Inflammatory macrophage treated with lipopolysaccharide for 4 hours (primary cell): ENCODE measurements at regions not wholly inside any gene's neighbourhood (a gene's known extent, or its start where the extent isn't known, plus 50 kb on each side); places are given as distances from the start of the nearest gene placed in this dataset.
A peak's percentile ranks its signal among the peaks of the same experiment; 100 is the strongest.

Source experiments
- DNase-seq: peaks from one replicate; pipeline ENCODE4 v3.0.0-alpha.2; 2020

DNA sequence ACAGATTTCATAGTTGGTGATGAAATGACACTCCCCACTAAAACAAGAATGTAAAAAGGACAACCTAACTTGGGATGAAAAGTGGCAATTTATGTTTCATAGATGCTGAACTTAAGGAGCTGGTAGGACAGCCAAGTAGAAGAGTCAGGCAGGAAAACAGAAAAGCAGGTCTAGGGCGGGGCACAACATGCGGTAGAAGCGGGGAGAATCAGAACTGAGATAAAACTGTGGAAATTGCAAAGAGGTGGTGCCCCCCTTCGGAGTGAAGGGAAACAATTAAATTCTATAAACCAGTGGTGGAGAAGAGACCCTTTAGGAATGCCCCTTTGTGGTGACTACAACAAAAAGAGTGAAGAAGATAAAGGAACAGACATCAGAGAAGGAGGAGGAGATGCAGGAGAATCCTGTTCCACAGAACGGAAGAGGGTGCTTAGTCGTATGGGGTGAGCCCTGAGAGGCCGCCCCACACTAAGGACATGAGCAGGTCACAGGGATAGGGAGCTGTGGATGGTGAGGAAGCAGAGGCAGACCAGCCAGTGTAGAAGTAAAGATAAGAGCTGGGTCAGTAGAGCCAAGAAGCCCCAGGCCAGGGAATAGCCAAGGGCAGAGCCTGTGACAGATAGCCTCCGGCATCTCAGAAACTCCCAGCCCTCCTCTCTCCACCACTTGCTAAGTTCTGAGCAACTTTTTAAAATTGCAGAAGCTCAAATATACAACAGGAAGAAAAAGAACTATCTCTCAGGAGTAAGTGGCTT lies 100.3 kb upstream of the DOCK9 start:
- no peak for DNase-seq

DNA sequence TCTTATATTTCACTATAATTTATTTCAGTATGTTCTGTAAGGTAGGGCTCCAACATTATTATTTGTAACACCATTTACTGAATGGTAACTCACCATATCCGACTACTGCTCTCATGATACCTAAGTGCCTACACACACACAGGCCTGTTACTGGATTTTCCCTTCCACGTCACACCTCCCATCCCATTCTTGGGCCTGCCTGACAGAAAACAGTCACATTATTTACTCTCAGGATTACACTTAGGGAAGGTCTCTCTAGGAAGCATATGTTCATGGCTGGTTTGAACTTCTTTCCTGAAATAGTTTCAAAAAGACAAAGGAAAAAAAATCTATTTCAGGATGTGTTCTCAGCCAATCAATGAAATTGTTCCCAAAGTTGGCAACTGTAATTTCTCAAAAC lies 102.3 kb upstream of the DOCK9 start:
- DNase-seq, result no peak

DNA sequence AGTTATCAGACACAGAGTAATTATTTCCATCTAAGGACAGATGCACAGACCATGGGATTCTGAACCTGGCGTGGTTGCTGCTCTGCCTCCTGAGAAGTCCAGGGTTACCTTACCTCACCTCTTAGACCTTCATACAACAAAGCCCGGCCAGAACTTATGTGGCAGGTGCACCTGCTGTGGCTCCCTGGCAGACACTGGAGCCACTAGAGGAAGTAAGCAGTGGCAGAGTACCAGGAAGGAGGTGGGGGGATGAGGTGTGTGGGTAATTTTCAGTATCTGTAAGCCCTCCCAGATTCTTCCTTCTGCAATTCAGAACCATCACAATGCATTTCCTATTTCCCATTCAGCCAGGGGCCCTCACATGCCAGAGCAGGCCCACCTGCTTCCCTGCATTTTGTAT lies 106.1 kb upstream of the DOCK9 start:
- no peak for DNase-seq

DNA sequence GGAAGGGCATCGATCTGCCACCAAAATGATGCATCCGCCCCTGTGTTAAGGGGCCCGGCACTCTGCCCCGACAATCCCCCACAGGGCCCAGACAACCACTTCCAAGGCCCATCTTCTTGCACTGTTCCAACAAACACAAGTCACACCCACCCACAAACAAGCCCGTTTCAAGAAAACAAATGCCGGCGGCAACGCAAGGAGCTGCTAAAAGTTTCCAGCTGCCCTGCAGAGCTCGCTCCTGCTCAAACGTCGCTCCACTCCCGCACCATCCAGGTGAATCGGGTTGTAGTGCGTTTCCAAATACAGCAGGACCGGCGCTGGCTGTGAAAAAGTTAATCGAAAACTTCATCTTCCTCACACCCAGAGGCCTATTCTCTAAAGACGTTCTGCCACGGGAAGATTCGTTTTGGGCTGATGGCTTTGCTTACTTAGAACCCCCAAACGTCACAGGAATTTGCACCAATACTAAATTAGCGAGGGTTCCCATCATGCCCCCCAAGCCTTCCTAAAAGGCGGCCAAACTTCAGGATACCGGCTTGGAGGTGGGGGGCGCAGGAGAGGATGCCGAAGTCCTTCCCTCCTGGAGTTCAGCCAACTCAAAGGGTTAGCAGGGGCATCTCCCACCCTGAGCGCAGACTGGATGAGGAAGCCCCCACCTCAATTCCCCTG lies 107.4 kb upstream of the DOCK9 start:
- no peak for DNase-seq

DNA sequence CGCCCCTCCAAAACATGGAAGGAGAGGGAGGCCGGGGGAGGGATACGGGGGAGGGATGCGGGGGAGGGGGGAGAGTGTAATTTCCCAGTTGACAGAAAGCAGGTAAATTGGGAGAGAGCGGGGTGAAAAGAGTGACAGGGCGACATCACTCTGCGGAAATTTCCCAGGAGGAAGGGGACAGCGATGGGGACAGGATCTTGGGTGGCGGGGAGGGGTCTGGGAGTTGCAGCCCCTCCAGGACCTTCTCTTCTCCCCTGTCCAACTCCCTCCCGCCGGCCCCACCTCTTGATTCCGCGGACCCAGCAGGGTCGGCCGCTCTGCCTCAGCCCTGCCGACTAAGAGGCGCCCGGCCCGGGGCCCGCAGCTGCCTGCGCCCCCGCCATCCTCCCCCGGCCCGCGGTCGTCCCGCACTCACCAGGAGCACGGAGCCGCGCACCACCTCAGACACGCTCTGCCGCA lies 108.0 kb upstream of the DOCK9 start:
- no peak for DNase-seq

DNA sequence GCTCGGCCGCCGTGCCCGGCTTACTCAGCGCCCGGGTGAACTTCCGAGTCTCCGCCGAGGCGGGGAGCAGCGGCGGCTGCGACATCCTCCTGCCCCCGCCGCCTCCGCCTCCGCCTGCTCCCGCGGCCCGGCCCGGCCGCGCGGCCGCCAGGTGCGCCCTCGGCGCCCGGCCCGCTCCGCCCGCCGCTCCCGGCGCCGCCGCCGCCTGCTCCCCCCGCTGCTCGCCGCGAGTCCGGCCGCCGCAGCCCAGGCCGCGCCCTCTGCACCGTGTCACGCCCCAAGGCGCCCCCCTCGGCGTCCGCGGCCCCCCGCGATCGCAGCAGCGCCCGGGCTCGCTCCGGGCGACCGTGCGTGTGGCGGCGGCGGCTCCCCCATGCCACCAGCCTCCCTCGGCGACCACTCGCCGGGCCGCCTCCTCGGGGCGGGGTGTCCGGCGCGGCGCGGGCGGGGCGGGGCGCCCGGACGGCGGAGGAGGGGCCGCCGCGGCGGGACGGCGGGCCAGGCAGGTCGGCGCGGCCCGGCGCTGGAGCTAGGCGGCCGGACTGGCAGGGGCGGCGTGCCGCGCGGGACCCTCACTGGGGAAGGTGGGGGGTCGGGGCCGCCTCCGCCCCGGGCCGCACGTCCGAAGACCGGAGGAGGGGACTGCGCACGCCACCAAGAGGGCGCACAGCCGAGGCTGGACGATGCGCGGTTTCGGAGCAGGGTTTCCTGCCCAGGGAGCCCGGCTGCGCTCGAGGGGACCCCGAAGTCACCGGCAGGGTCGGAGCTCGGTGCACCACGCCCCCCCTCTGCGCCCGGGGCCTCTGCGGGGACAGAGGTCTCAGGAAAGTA lies 108.6 kb upstream of the DOCK9 start:
- peak; percentile 40 for DNase-seq

DNA sequence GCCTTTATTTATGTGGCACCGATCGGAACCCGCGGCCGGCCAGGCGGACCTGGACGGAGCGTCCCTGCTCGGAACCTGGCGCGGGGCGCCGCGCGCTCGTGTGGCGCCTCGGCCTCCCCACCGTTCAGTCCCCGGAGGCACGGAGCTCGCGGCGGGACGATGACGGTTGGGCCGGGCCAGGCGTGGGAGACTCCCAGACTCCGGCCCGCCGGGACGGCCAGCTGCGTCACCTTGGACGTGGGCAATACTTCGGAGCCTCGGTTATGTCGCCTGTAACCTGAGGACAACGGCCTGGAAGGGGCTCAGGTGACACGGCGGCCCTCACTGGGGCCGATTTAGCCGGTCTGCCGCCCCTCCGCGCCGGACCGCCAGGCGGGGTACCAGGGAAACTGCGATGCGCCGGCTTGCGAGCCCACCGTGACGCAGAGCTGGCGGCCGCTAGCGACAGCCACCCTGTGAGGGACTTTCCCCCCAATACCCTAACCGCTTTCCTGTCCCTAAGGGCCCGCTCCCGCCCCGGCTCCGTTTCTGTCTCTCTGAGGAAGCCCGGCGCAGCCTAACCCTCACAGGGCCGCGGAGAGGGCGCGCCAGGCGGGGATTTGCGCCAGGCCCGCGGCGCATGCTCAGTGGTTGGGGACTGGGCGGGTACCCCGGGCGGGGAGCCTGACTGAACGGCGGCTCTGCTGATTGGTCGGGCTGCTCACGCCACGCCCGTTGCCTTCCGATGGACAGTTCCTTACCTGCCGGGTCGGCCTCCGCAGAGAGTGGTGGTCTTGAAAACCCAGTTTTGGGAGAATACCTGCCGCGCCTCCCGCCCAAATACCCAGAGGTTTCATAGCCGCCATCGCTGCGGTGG lies 109.5 kb upstream of the DOCK9 start:
- DNase-seq, result peak; percentile 51

DNA sequence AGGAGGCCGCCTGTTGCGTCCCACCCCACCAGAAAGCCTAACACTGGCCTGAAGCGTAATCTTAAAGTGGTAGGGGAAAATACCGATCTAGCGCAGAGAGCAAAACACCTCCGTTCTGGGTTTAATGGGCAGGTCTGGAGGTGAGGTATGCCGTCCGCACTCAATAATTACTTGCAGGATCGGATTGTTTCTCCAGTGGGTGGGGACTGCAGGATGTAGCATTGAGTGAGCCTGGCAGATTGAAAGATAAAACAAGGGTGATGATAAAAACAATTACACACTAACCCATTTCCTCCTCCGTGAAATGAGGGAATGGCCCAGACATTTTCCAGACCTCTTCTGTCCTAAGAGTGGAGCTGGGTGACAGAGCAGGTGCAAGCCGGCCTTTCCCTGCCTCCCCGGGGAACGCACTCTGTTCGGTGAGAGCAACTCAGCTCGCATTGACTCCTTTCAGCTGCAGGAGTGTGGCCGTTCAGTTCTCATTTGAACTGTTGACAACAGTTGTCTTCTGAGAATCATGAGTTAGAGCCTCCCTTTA lies 110.2 kb upstream of the DOCK9 start:
- no peak for DNase-seq

DNA sequence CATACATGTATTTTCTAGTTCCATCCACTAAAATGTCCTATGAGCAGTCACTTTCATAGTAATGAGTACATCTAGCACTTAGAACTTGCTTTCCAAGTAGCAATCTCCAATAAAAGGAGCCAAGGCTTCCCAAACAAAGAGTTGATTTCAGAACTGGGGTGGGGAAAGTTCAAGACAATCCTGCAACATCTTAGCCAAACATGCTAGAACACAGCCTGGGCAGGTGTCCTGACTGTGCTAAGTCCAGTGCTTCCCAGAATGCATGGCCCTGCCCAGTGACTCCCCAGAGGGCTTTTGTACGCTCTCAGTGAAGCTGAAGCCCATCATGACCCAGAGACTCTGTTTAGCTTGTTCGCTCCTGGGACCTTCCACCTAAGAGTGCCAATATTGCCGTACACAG lies 106.7 kb upstream of the UBAC2 start:
- no peak for DNase-seq

DNA sequence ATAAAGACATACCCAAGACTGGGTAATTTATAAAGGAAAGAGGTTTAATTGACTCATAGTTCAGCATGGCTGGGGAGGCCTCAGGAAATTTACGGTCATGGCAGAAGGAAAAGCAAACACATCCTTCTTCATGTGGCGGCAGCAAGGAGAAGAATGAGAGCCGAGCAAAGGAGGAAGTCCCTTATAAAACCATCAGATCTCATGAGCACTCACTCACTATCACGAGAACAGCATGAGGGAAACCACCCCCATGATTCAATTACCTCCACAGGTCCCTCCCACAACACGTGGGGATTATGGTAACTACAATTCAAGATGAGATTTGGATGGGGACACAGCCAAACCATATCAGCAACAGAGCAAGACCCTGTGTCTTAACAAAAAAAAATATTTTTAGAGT lies 98.8 kb upstream of the UBAC2 start:
- DNase-seq, result peak; percentile 16

DNA sequence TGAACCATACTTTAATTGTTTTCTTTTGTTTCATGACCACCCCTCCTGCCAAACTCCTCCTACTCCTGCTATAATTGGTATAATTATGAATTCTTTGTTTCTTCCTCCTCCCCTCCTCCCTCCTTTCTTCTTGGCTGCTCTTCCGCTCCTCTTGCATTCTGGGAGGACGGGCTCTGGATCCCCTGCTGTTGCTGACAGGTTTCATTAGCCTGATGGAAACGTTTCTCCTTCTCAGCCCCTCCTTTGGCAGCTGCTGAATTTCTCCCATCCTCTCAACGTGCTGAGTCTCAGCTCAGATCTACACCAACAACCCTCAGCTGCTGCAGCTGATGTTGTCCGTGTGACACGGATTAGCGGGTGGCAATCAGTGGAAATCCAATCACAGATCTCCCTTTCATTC lies 97.1 kb upstream of the UBAC2 start:
- DNase-seq, result no peak

DNA sequence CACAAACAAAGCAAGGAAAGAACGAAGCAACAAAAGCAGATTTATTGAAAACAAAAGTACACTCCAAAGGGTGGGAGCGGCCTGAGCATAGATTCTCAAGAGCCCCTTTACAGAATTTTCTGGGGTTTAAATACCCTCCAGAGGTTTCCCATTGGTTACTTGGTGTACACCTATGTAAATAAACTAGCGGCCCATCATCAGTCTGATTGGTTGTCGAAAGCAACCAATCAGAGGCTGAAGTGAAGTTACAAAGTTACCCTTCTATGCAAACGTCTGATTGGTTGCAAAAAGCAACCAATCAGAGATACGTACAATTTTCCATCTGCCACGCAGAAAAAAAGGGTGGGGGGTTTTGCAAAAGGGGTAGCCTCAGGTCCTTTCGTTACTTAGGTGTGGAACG lies 96.3 kb upstream of the UBAC2 start:
- DNase-seq, result no peak

DNA sequence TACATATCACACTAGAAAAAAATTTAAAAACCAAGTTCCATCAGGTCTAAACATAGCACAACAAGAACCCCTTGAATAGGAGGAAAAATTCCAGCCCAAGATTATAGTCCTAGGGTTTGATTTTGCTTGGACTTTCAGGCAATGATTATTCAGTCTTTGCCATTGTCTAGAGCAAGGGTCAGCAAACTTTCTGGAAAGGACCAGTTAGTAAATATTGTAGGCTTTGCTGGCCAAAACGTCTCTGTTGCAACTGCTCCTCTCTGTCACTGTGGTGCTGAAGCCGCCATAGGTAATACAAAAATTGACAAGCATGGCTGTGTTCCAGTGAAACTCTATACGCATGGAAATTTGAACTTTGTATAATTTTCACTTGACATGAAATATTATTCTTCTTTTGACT lies 95.5 kb upstream of the UBAC2 start:
- no peak for DNase-seq

DNA sequence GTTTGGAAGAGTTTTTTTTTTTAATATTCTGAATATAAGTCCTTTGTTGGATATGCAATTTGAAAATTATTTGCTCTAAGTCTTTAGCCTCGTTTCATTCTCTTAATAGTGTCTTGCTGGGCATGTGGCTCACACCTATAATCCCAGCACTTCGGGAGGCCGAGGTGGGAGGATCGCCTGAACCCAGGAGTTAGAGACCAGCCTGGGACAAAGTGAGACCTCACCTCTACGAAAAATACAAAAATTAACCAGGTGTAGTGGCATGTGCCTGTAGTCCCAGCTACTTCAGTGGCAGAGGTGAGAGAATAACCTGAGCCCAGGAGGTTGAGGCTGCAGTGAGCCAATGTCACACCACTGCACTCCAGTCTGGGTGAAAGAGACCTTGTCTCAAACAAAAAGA lies 87.3 kb upstream of the UBAC2 start:
- no peak for DNase-seq

DNA sequence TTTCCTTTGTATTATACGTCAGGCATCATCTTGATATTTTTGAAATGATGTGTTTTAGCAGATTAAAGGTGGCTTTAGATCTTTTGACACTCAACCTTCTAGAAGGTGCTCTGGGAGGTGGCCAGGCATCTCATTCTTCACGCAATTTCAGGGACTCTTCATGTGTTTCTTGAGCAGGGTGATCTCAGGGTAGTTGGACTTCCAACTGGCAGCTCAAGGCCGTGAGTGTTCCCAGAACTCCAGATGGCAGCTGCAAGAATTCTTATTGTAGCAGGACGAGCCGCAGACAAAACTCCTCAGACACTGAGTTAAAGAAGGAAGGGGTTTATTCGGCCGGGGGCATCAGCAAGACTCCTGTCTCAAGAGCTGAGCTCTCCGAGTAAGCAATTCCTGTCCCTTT lies 82.5 kb upstream of the UBAC2 start:
- no peak for DNase-seq

DNA sequence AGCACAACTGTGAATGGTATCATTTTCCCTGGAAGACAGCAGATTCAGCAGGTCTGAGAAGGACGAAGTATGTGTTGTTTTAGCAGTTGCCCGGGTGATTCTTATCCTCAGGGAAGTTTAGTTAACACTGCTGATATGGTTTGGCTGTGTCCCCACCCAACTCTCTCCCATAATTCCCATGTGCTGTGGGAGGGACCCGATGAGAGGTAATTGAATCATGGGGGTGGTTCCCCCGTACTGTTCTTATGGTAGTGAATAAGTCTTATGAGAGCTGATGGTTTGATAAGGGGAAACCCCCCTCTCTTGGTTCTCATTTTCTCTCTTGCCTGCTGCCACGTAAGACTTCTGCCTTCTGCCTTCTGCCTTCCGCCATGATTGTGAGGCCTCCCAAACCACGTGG lies 81.0 kb upstream of the UBAC2 start:
- no peak for DNase-seq

DNA sequence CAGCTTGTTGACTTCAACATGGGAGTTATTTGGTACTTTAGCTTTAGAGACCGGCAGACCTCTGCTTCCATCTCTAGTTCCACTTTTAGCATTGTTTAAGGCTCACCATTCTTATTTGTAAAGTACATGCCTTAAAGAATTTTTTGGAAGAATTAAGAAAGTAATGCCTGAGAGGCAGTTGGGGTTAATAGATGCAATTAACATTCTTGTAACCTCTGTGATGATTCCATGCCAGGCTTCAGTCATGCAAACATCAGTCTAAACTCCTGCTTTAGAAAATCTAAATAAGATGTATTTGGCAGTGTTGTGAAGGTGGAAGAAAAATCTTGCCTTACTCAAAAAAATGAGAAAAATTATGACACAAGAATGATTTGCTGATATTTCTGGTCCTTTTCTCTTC lies 79.9 kb upstream of the UBAC2 start:
- no peak for DNase-seq

DNA sequence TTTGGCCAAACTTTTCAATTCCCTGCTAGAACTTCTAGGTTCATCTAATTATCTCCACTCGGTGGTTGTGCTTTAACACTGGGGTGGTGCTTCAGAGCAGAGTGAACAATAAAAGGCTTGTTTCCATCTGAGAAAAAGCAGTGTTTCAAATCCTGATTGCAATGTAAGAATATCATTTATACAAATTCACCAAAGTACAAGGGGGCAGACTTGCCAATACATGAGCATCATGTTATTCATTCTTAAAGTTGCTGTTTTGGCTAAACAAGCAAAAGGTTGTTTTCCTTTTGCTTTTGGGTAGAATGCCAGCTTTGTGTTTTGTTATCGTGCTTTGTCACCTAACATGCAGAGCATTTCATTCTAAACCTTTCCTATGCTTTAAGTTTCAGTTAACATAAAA lies 78.5 kb upstream of the UBAC2 start:
- DNase-seq, result no peak

DNA sequence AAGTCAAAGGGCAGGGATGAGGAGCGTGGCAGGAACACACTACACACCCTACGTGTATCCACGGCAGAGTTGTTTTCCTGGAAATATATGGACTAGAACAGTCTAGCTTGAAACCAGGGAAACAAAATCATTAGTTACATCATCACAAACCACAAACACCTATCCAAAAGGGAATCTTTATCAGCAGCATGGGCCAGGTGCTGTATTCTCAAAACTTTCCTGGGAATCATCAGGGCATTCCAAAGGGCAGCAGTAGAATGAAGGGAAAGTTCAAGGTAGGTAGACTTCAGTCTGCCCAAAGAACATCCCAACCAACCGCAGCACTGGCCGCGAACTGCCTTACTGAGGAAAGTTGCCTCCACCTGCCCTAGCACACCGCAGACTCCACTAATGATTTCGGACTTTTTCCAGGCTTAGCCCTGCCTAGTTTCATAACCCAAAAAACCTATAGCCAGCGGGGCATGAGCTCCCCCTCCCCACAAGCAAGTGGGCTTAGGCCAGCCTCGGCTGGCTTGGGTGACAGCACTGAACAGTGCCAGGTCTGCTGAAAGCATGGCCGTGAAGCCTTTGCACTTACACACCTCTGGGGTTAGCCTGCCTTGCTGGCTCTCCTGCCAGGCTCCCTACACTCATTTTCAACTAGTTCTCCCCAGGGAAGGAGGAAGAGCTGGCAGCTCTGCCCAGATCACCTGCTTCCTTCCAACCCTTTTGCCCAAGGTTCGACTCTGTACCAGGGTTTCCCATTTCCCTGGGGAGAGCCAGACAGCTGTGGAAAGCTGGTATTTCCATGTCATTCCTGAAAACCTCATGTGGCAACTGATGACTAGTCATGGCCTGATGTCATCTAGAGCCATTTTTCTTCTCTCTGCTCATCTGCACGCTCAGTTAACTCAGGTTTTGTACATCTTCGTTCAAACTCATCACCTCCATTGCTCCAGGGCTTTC lies 77.3 kb upstream of the UBAC2 start:
- DNase-seq, result no peak

DNA sequence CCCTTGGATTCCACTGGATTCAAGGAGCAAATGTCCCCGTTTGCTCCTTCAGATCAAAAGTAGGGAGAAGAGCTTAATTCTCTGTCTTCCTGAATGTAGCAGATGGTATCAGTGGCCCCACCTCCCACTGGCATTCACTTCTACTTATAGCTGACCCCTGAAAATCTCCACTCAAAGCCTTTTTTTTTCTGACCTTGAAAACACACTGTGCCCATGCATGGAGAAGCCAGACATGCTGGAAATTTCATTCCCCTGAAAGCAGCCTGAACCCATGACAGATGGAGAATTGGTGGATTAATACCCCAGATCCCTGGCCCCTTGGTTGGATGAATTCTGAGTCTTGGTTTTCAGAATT lies 76.6 kb upstream of the UBAC2 start:
- DNase-seq, result no peak

DNA sequence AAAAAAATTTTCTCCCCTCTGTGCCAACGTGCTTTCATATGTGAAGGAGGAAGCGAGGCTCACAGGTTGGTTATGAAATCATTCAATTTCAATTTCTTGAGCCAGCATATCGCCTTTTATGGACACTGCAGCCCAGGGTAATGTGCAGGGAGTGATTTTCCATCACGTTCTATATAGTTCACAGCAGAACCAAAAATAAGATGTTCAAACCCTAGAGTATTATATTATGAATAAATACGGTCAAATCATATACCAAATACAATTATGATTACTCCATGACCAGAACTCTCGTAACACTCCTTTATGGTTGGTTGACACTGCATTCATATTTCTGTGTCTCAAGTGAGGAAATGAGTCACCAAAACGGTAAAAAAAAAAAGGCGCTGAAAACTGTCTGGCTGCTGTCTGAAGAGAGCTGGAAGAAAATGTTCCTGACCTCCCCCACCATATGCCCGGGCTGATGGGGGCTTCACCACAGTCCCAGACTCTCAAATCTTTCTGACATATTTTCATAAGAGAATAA lies 75.8 kb upstream of the UBAC2 start:
- DNase-seq, result peak; percentile 36
